Neural crest cell (in vitro differentiated cells): ENCODE measurements at regions not wholly inside any gene's neighbourhood (a gene's known extent, or its start where the extent isn't known, plus 50 kb on each side); places are given as distances from the start of the nearest gene placed in this dataset.

Experiments used
- DNase-seq: peaks from one replicate; pipeline ENCODE4 v3.0.0; 2021; ENCODE audit warnings: low read depth, mixed read lengths, low spot score
- H3K27ac Mint-ChIP-seq: one replicate; pipeline ENCODE4 v1.8.0; 2021; ENCODE audit warnings: mild to moderate bottlenecking, mixed read lengths; ENCODE audit not compliant: unreplicated experiment
- H3K27me3 Mint-ChIP-seq: 2 replicates; pipeline ENCODE4 v1.8.0; 2021; ENCODE audit warnings: low read depth, mild to moderate bottlenecking, mixed read lengths
- H3K36me3 Mint-ChIP-seq: 2 replicates; pipeline ENCODE4 v1.8.0; 2021; ENCODE audit warnings: low read depth, mild to moderate bottlenecking, mixed read lengths
- H3K4me1 Mint-ChIP-seq: 2 replicates; pipeline ENCODE4 v1.8.0; 2021; ENCODE audit warnings: mixed read lengths
- H3K4me3 Mint-ChIP-seq: one replicate; pipeline ENCODE4 v1.8.0; 2021; ENCODE audit warnings: mild to moderate bottlenecking, mixed read lengths
- H3K9me3 Mint-ChIP-seq: 2 replicates; pipeline ENCODE4 v1.8.0; 2021; ENCODE audit warnings: mixed read lengths
- CTCF ChIP-seq: fragments of 200-600 bp; sonication (generic); conservative IDR thresholded peaks from 2 replicates; pipeline ENCODE4 v1.5.0; 2021; ENCODE audit warnings: antibody characterized with exemption, mild to moderate bottlenecking

GRCh38 chr5:67974054-67974453, 241.5 kb upstream of the PIK3R1 start:
- Mint-ChIP-seq H3K27ac (no peak overlapping the region), H3K4me3 (no peak overlapping the region), H3K4me1 (peaks cover 10% of the 10 kb centered on the region), H3K27me3 (no peaks in the 10 kb centered on the region), H3K36me3 (no peaks in the 10 kb centered on the region), H3K9me3 (peaks cover 3% of the 10 kb centered on the region)
- TF ChIP-seq CTCF, result no peak
- no peak for DNase-seq

GRCh38 chr5:67971971-67972821, 243.4 kb upstream of the PIK3R1 start:
- H3K36me3 Mint-ChIP-seq, result no peaks in the 10 kb centered on the region

GRCh38 chr5:67971223-67971830, 244.2 kb upstream of the PIK3R1 start:
- Mint-ChIP-seq H3K27me3 (no peaks in the 10 kb centered on the region), H3K36me3 (no peaks in the 10 kb centered on the region), H3K9me3 (peaks cover 3% of the 10 kb centered on the region), H3K27ac (no peak overlapping the region), H3K4me1 (peaks cover 5% of the 10 kb centered on the region), H3K4me3 (no peak overlapping the region)
- no peak for TF ChIP-seq CTCF
- DNase-seq, result no peak

More at GRCh38 chr5:67971971-67972821, 243.4 kb upstream of the PIK3R1 start:
- no peak for DNase-seq
- H3K4me3 Mint-ChIP-seq, result no peak overlapping the region
- H3K4me1 Mint-ChIP-seq, result peaks cover 10% of the 10 kb centered on the region
- no peak overlapping the region for H3K27ac Mint-ChIP-seq
- no peaks in the 10 kb centered on the region for H3K27me3 Mint-ChIP-seq
- no peak for TF ChIP-seq CTCF
- peaks cover 3% of the 10 kb centered on the region for H3K9me3 Mint-ChIP-seq

- DNase-seq, result no peak
- Mint-ChIP-seq H3K4me3 (no peak overlapping the region), H3K4me1 (peaks cover 9% of the 10 kb centered on the region), H3K9me3 (peaks cover 7% of the 10 kb centered on the region), H3K27ac (no peak overlapping the region), H3K27me3 (no peaks in the 10 kb centered on the region), H3K36me3 (no peaks in the 10 kb centered on the region)
- TF ChIP-seq CTCF, result no peak
These were observed 245.9 kb upstream of the PIK3R1 start for GRCh38 chr5:67969631-67970030.

- DNase-seq, result no peak
- Mint-ChIP-seq H3K27me3 (no peaks in the 10 kb centered on the region), H3K9me3 (peaks cover 7% of the 10 kb centered on the region), H3K27ac (no peak overlapping the region), H3K4me3 (no peak overlapping the region), H3K36me3 (no peaks in the 10 kb centered on the region), H3K4me1 (peaks cover 9% of the 10 kb centered on the region)
- TF ChIP-seq CTCF, result no peak
These were observed 246.4 kb upstream of the PIK3R1 start for GRCh38 chr5:67969176-67969575.
